Ishikawa (cell line): ENCODE measurements at regions not wholly inside any gene's neighbourhood (a gene's known extent, or its start where the extent isn't known, plus 50 kb on each side); places are given as distances from the start of the nearest gene placed in this dataset.

Experiments
- CEBPB ChIP-seq: IDR thresholded peaks from 2 replicates; pipeline ENCODE4 v1.6.1; 2012
- EGR1 ChIP-seq: IDR thresholded peaks from 2 replicates; pipeline ENCODE4 v1.6.1; 2012
- EP300 ChIP-seq: IDR thresholded peaks from 2 replicates; pipeline ENCODE4 v1.6.1; 2012; ENCODE audit warnings: borderline replicate concordance
- MAX ChIP-seq: IDR thresholded peaks from 2 replicates; pipeline ENCODE4 v1.6.1; 2012
- NFIC ChIP-seq: IDR thresholded peaks from 2 replicates; pipeline ENCODE4 v1.6.1; 2012
- RAD21 ChIP-seq: IDR thresholded peaks from 2 replicates; pipeline ENCODE4 v1.6.1; 2012; ENCODE audit warnings: low read depth
- TAF1 ChIP-seq: IDR thresholded peaks from 2 replicates; pipeline ENCODE4 v1.6.1; 2012; ENCODE audit warnings: low read depth, mild to moderate bottlenecking
- TCF12 ChIP-seq: IDR thresholded peaks from 2 replicates; pipeline ENCODE4 v1.6.1; 2012; ENCODE audit warnings: low read depth
- TEAD4 ChIP-seq: IDR thresholded peaks from 2 replicates; pipeline ENCODE4 v1.6.1; 2012
- YY1 ChIP-seq: IDR thresholded peaks from 2 replicates; pipeline ENCODE4 v1.6.1; 2012; ENCODE audit warnings: low read depth
- TF ChIP-seq, protein P1 (sequence below): IDR thresholded peaks from 2 replicates; pipeline ENCODE4 v1.6.1; 2012; ENCODE audit warnings: low read depth, mild to moderate bottlenecking

GRCh38 chr18:22503803-22504202, 86.1 kb upstream of the CTAGE1 start:
- TF ChIP-seq CEBPB (no peak), YY1 (no peak), TEAD4 (no peak), MAX (no peak), EP300 (no peak), TAF1 (no peak), TCF12 (no peak), NFIC (no peak), RAD21 (no peak), EGR1 (no peak)
- TF ChIP-seq, protein P1, sequence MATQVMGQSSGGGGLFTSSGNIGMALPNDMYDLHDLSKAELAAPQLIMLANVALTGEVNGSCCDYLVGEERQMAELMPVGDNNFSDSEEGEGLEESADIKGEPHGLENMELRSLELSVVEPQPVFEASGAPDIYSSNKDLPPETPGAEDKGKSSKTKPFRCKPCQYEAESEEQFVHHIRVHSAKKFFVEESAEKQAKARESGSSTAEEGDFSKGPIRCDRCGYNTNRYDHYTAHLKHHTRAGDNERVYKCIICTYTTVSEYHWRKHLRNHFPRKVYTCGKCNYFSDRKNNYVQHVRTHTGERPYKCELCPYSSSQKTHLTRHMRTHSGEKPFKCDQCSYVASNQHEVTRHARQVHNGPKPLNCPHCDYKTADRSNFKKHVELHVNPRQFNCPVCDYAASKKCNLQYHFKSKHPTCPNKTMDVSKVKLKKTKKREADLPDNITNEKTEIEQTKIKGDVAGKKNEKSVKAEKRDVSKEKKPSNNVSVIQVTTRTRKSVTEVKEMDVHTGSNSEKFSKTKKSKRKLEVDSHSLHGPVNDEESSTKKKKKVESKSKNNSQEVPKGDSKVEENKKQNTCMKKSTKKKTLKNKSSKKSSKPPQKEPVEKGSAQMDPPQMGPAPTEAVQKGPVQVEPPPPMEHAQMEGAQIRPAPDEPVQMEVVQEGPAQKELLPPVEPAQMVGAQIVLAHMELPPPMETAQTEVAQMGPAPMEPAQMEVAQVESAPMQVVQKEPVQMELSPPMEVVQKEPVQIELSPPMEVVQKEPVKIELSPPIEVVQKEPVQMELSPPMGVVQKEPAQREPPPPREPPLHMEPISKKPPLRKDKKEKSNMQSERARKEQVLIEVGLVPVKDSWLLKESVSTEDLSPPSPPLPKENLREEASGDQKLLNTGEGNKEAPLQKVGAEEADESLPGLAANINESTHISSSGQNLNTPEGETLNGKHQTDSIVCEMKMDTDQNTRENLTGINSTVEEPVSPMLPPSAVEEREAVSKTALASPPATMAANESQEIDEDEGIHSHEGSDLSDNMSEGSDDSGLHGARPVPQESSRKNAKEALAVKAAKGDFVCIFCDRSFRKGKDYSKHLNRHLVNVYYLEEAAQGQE, result no peak
